ENCODE measurements at regions not wholly inside any gene's neighbourhood (a gene's known extent, or its start where the extent isn't known, plus 50 kb on each side); places are given as distances from the start of the nearest gene placed in this dataset.

GRCh38 chr2:198273660-198274059, 469.3 kb downstream of the PLCL1 start:
- TF ChIP-seq CTCF (IDR thresholded peaks at IDR 0.05) = no peak
- no peak for TF ChIP-seq POLR2A (IDR thresholded peaks at IDR 0.05)

Measured in thyroid gland (tissue), 4 donors.